HG02763 (cell line): ENCODE measurements at regions not wholly inside any gene's neighbourhood (a gene's known extent, or its start where the extent isn't known, plus 50 kb on each side); places are given as distances from the start of the nearest gene placed in this dataset.

Experiments
- ATAC-seq: cut with Tn5 transposase; IDR thresholded peaks from one replicate; pipeline ENCODE4 v1.9.1; 2021; ENCODE audit warnings: mild to moderate bottlenecking, moderate library complexity; ENCODE audit not compliant: unreplicated experiment

GRCh38 chr5:160508780-160509361 is 87.2 kb downstream of the PTTG1 start:
- ATAC-seq = peak; percentile 77

GRCh38 chr5:160511280-160511929 is 89.8 kb downstream of the PTTG1 start:
- no peak for ATAC-seq
